Upper lobe of left lung (tissue), 4 donors: ENCODE measurements at regions not wholly inside any gene's neighbourhood (a gene's known extent, or its start where the extent isn't known, plus 50 kb on each side); places are given as distances from the start of the nearest gene placed in this dataset.

Source experiments
- CTCF ChIP-seq, 6 experiments: fragments of 450-650 bp in 4 of 6; fragments of 200-600 bp in 2 of 6; sonication (generic) in 2 of 6; IDR thresholded peaks; one replicate each; pipeline ENCODE4 v1.5.1; 2016 to 2019; ENCODE audit warnings: antibody characterized with exemption in 6 of 6
- EP300 ChIP-seq, 4 donors: sonication (generic); formaldehyde crosslinking; IDR thresholded peaks; one replicate each; pipeline ENCODE4 v1.5.1; 2017; ENCODE audit warnings: antibody characterized with exemption in 4 of 4, control low read depth in 2 of 4
- POLR2A ChIP-seq, 4 donors: fragments of 450-650 bp; IDR thresholded peaks; one replicate each; pipeline ENCODE4 v1.5.1; 2016 to 2017; ENCODE audit warnings: antibody characterized with exemption in 4 of 4, mild to moderate bottlenecking in 2 of 4
- POLR2AphosphoS5 ChIP-seq, 2 donors: sonication (generic); formaldehyde crosslinking; IDR thresholded peaks; one replicate each; pipeline ENCODE4 v1.5.1; 2017; ENCODE audit warnings: antibody characterized with exemption in 2 of 2

- no peak for TF ChIP-seq POLR2A (IDR thresholded peaks at IDR 0.05)
- no peak for TF ChIP-seq CTCF (IDR thresholded peaks at IDR 0.05)
- no peak for TF ChIP-seq POLR2AphosphoS5 (IDR thresholded peaks at IDR 0.05)
- TF ChIP-seq EP300 (IDR thresholded peaks at IDR 0.05): no peak
These were observed 129.5 kb upstream of the MDM1 start for GRCh38 chr12:68461645-68462044.
